ENCODE measurements at regions not wholly inside any gene's neighbourhood (a gene's known extent, or its start where the extent isn't known, plus 50 kb on each side); places are given as distances from the start of the nearest gene placed in this dataset.

DNA sequence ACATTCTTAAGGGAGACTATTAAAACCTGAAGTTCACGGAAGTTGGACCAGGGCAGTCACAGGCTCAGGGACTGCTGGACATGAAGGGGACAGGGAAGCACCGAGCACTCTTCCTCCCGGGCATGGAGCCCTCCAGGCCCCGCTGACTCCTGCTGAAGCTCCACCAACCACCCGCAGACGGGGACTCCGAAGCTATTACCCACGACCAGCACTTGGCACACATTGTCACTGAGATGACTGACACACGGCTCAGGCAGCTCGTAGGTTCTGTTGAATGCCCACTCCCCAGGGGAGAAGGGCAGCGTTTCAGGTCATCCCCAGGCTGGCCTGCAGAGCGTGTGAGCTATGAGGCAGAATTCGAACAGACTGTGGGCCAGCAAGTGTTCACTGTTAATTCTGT, 234.8 kb downstream of the NDUFA10 start:
- TF ChIP-seq, protein P1, sequence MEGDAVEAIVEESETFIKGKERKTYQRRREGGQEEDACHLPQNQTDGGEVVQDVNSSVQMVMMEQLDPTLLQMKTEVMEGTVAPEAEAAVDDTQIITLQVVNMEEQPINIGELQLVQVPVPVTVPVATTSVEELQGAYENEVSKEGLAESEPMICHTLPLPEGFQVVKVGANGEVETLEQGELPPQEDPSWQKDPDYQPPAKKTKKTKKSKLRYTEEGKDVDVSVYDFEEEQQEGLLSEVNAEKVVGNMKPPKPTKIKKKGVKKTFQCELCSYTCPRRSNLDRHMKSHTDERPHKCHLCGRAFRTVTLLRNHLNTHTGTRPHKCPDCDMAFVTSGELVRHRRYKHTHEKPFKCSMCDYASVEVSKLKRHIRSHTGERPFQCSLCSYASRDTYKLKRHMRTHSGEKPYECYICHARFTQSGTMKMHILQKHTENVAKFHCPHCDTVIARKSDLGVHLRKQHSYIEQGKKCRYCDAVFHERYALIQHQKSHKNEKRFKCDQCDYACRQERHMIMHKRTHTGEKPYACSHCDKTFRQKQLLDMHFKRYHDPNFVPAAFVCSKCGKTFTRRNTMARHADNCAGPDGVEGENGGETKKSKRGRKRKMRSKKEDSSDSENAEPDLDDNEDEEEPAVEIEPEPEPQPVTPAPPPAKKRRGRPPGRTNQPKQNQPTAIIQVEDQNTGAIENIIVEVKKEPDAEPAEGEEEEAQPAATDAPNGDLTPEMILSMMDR (IDR thresholded peaks at IDR 0.05): no peak
- TF ChIP-seq POLR2A (IDR thresholded peaks at IDR 0.05): no peak
